Lung microvascular endothelial cell (primary cell): ENCODE measurements at regions not wholly inside any gene's neighbourhood (a gene's known extent, or its start where the extent isn't known, plus 50 kb on each side); places are given as distances from the start of the nearest gene placed in this dataset.
A peak's percentile ranks its signal among the peaks of the same experiment; 100 is the strongest.

Experiments used
- DNase-seq, 2 donors: peaks; one replicate each; pipeline versions ENCODE4 v3.0.0 to v3.0.0-alpha.2; 2010; ENCODE audit warnings: low read depth in 2 of 2

- DNase-seq, result no peak
Measured at GRCh38 chr20:48186447-48186846, 401.2 kb upstream of the SULF2 start.

- no peak for DNase-seq
Measured at GRCh38 chr20:48184229-48184628, 398.9 kb upstream of the SULF2 start.

GRCh38 chr20:48181261-48181935 lies 396.1 kb upstream of the SULF2 start:
- DNase-seq, result no peak

- DNase-seq, result peak; percentile 20 to 52
Measured at GRCh38 chr20:48180618-48181017, 395.3 kb upstream of the SULF2 start.

GRCh38 chr20:48180024-48180423 lies 394.7 kb upstream of the SULF2 start:
- DNase-seq, result peak; percentile 36 to 68

- DNase-seq, result no peak
Measured at GRCh38 chr20:48178633-48179032, 393.4 kb upstream of the SULF2 start.

GRCh38 chr20:48177058-48177457 lies 391.8 kb upstream of the SULF2 start:
- DNase-seq, result no peak

- DNase-seq, result no peak
Measured at GRCh38 chr20:48176139-48176538, 390.9 kb upstream of the SULF2 start.

GRCh38 chr20:48175261-48175660 lies 390.0 kb upstream of the SULF2 start:
- no peak for DNase-seq

GRCh38 chr20:48172357-48172702 lies 387.0 kb upstream of the SULF2 start:
- no peak for DNase-seq

GRCh38 chr20:48171626-48172356 lies 386.5 kb upstream of the SULF2 start:
- DNase-seq, result no peak

GRCh38 chr20:48171071-48171470 lies 385.8 kb upstream of the SULF2 start:
- no peak for DNase-seq

GRCh38 chr20:48170625-48171024 lies 385.3 kb upstream of the SULF2 start:
- DNase-seq, result no peak

- no peak for DNase-seq
Measured at GRCh38 chr20:48169650-48170225, 384.5 kb upstream of the SULF2 start.

- no peak for DNase-seq
Measured at GRCh38 chr20:48166082-48166835, 381.0 kb upstream of the SULF2 start.

GRCh38 chr20:48165401-48165685 lies 380.1 kb upstream of the SULF2 start:
- no peak for DNase-seq

GRCh38 chr20:48164566-48165400 lies 379.5 kb upstream of the SULF2 start:
- DNase-seq, result no peak

- no peak for DNase-seq
Measured at GRCh38 chr20:48164034-48164433, 378.8 kb upstream of the SULF2 start.

- DNase-seq, result no peak
Measured at GRCh38 chr20:48163505-48163904, 378.2 kb upstream of the SULF2 start.

GRCh38 chr20:48162621-48163020 lies 377.3 kb upstream of the SULF2 start:
- no peak for DNase-seq

GRCh38 chr20:48159145-48160008 lies 374.1 kb upstream of the SULF2 start:
- DNase-seq, result no peak
